Iris pigment epithelial cell (primary cell): ENCODE measurements at regions not wholly inside any gene's neighbourhood (a gene's known extent, or its start where the extent isn't known, plus 50 kb on each side); places are given as distances from the start of the nearest gene placed in this dataset.
"Not testable (repeated sequence)": the region's sequence is repeated elsewhere in the genome, so short reads cannot be mapped to it uniquely, and the experiment has no call there.

Experiments used
- DNase-seq: peaks from one replicate; pipeline ENCODE4 v3.0.0-alpha.2; 2011; ENCODE audit warnings: low read depth

DNA sequence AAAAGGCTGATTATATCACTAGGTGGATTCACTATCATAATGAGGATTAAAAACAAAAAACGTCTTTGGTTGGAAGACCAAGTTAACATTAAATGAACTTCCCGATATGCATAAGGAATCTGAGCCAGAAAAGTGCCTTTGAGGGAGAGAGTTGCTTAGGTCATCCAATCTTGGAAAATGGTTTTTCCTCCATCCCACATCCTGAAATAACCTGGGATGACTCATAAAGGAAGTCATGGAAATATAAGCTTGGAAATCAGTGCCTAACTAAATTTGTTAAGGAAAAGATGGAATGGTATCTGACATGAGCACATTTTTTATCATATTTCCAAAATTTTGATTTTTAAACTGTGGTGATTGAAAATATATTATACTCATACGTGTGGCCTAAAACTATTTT lies 66.0 kb downstream of the KBTBD8 start:
- DNase-seq, result no peak

DNA sequence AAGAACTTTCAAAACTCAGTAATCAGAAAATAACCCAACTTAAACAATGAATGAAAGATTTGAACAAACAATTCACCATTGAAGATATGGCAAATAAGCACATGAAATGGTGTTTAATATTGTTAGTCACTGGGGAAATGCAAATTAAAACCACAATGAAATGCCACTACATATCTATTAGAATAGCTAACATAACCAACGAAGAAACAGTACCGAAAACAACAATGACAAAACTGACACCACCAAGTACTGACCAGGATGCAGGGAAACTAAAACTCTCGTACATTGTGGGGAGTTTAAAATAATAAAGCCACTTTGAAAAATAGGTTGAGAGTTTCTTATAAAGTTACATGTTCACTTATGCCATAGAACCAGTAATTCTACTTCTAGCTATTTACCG lies 69.1 kb downstream of the KBTBD8 start:
- no peak for DNase-seq

GRCh38 chr3:67072640-67073039 lies 74.5 kb downstream of the KBTBD8 start:
- not testable (repeated sequence) for DNase-seq

DNA sequence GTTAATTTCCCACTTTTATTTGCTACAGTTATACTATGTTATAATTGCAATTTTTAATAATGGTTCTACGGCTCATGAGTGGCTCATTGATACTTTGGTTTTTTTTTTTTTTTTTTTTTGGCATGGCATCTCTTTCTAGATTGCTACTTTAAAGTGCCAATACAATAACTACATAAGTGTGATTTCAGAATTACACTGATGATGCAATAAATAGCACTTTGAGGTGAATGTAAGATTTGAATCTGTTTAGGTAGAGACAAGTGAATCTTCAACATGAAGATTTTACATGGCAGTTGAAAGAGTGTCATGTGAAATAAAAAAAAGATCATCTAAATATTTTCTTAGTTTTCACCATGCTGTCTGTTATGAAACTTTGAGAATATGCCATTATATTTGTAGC lies 75.7 kb downstream of the KBTBD8 start:
- DNase-seq, result no peak

DNA sequence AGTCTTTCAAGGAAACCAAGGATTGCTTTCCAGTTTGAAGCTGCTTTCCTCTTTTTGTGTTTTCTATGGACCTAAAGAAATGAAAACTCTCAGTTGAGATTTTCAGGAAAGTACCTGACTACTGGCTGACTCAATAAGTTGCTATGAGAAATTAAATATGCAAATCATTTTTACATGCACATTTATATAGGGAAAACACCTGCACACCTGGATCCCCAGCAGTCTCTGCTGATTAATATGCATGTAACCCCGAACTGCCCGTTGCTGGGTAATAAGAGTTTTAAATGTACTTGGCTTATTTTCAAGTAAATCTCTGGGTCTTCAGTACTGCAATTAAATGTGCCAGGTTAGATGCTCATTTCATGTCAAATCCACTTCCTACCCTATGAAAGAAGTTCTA lies 77.2 kb downstream of the KBTBD8 start:
- DNase-seq, result no peak

DNA sequence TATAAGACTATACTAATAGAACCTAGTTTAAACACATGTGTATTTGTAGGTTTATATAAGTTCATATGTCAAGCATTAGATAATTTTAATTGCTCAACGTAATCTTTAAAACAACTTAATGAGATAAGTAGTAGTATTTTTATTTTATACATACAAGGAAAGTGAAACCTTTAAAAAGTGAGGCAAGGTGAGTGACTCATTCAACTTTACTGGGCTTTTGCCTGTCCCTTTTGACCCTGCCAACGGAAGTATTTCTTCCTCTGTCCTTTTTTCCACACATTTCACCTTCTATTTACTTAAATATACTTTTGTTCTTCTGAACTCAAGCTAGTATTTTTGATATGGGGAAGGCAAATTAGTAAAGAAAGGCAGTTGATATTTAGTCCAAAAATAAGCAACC lies 78.5 kb downstream of the KBTBD8 start:
- peak; percentile 48 for DNase-seq

- peak; percentile 80 for DNase-seq
These were observed 79.5 kb downstream of the KBTBD8 start for GRCh38 chr3:67077656-67078055.

GRCh38 chr3:67082533-67083024 lies 84.5 kb downstream of the KBTBD8 start:
- no peak for DNase-seq

- DNase-seq, result peak; percentile 15
These were observed 85.2 kb downstream of the KBTBD8 start for GRCh38 chr3:67083277-67083676.

DNA sequence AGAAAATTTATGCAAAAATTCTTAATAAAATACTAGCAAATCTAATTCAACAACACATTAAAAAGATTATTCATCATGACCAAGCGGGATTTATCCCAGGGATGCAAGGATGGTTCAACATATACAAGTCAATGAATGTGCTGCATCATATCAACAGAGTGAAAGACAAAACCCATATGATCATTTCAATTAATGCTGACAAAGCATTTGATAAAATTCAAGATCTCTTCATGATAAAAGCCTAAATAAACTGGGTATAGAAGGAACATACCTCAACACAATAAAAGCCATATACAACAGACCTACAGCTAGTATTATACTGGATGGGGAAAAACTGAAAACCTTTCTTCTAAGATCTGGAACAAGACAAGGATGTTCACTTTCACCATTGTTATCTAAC lies 89.7 kb downstream of the KBTBD8 start:
- DNase-seq, result no peak

GRCh38 chr3:67090474-67090873 lies 92.4 kb downstream of the KBTBD8 start:
- peak; percentile 84 for DNase-seq

GRCh38 chr3:67093305-67093704 lies 95.2 kb downstream of the KBTBD8 start:
- no peak for DNase-seq

DNA sequence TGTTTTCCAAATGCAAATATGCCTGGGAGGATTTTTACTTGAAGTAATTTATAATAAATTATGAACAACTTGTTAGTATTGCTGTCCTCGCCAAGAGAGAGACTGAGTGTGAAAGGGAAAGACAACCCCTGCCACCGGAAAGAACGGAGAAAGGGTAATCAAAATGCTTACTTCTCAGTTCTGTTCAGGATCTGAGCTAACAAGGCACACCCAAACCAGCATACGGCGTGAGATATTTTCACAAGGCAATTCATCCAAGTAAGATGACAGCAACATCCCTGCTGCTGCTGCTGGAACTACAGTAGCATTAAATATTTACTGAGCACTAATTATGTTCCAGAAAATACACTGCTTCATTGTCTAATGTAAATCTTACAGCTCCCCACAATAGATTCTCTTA lies 96.1 kb downstream of the KBTBD8 start:
- DNase-seq, result no peak

- DNase-seq, result peak; percentile 44
These were observed 96.7 kb downstream of the KBTBD8 start for GRCh38 chr3:67094774-67095173.

- no peak for DNase-seq
These were observed 106.3 kb downstream of the KBTBD8 start for GRCh38 chr3:67104388-67104787.

DNA sequence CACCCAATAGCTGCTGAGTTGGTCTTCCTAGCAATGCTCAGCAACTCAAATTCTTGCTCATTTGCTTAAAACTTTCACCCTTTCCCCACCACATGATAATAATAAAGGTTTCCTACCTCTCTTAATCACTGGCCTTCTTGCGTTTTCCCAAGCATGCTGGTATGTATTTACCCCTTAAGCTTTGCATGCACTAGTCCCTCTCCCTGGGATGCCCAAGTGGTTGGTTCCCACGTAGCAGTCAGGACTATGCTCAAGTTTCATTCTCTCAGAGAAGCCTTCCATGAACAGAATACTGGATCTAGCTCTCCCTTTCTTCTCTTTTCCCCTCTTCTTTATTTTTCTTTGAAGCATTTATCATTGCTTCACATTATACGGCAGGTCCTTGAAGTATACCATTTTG lies 108.8 kb downstream of the KBTBD8 start:
- DNase-seq, result no peak

GRCh38 chr3:67109651-67110204 lies 111.6 kb downstream of the KBTBD8 start:
- peak; percentile 82 for DNase-seq

- DNase-seq, result peak; percentile 86
These were observed 115.8 kb downstream of the KBTBD8 start for GRCh38 chr3:67113802-67114407.

DNA sequence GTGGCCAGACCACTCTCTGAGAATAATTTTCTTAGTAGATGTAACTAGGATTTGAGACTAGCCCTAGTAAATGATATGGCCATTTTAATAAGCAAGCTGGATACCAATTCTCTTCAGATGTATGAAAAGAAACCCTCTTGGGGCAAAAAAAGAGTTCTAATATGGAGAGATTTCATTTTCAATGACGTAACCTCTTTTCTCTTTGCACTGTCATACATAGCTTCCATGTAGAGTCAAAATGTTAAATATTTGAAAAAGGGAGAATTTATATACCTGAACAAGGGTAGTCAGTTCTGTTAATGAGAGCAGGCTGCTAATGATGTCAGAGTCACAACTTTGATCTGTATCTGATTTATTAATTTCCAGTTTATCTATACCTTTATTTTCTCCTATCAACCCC lies 120.0 kb downstream of the KBTBD8 start:
- DNase-seq, result no peak

- peak; percentile 3 for DNase-seq
These were observed 120.5 kb downstream of the KBTBD8 start for GRCh38 chr3:67118635-67119034.

DNA sequence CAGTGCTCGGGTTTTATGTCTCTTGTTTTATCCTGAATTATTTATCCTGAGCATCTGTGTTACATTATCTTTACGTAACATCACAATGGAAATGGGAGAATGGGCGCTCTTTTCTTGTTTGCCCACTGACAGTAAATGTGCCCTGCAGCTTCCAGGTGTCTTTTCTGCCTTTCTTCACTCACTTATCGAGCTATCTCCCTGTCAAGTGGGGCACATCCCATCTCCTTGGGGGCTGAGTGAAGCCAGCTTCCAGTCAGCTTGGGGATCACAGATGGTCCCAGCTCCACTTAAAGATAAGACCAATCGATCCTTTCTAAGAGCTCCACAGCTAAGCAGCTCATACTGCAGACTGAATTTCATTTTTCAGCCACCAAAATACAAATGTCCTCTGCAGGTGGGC lies 125.8 kb downstream of the KBTBD8 start:
- DNase-seq, result no peak

DNA sequence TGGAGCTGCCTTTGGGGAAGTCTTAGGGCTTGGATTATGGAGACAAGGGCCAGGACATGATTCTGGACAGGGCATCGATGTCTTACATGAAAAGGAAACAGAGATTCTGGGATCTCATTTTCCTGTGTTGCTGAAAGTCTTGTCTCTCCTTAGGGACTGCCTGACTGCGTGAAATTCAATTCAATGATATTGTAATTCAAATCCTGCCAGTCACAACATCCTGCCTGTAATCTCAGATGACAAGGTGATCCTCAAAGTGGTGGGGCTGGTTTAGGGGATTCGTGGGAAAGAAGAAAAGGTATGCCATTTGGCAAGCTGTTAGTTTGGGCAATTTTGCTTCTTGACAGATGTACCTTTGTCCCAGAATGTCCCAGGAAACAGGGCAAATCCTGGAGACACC lies 129.1 kb downstream of the KBTBD8 start:
- DNase-seq, result no peak

DNA sequence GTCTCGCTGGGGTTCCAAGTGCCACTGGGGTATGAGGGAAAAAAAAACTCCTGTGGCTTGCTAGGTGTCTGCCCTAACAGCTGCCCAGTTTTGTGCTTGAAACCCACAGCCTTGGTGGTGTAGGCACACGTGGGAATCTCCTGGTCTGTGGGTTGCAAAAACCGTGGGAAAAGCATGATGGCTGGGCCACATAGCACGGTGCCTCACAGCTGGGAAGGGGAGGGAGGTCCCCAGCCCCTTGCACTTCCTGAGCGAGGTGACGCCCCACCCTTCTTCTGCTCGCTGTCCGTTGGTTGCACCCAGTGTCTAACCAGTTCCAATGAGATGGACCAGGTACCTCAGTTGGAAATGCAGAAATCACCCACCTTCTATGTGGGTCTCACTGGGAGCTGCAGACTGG lies 144.3 kb downstream of the KBTBD8 start:
- DNase-seq, result no peak

GRCh38 chr3:67145738-67146137 lies 147.6 kb downstream of the KBTBD8 start:
- DNase-seq, result no peak
